Activated CD4-positive, alpha-beta memory T cell treated with anti-CD3 and anti-CD28 coated beads for 36 hours (primary cell): ENCODE measurements at regions not wholly inside any gene's neighbourhood (a gene's known extent, or its start where the extent isn't known, plus 50 kb on each side); places are given as distances from the start of the nearest gene placed in this dataset. TPM values are rescaled to one million over a fixed set of nuclear protein-coding genes. Genes with fewer than 3 reads are reported as not detected.

Experiments
- microRNA-seq: library from miRNA; unstranded; fragments of <30 nt; microRNA quantifications from one replicate; pipeline ENCODE4 v1.2.0, GENCODE V29; 2022; ENCODE audit warnings: borderline number of aligned reads, borderline microRNAs expressed, borderline replicate concordance

Small RNAs in the stretch of these regions (microRNA-seq; reads per million reads assigned to microRNA genes)
- gene MIR4708: not detected
